Mononuclear cell (primary cell): ENCODE measurements at regions not wholly inside any gene's neighbourhood (a gene's known extent, or its start where the extent isn't known, plus 50 kb on each side); places are given as distances from the start of the nearest gene placed in this dataset.
"Not testable (repeated sequence)": the region's sequence is repeated elsewhere in the genome, so short reads cannot be mapped to it uniquely, and the experiment has no call there.

Experiments used
- H3K27me3 ChIP-seq: 2 replicates; pipeline ENCODE4 v1.6.0; 2011; ENCODE audit warnings: low read length, control low read depth; ENCODE audit not compliant: insufficient read depth
- H3K4me1 ChIP-seq: 2 replicates; pipeline ENCODE4 v1.5.1; 2011; ENCODE audit warnings: mild to moderate bottlenecking, low read length, control low read depth; ENCODE audit not compliant: insufficient read depth
- H3K4me3 ChIP-seq: 2 replicates; pipeline ENCODE4 v1.5.1; 2011; ENCODE audit warnings: mild to moderate bottlenecking, low read length, moderate library complexity
- H3K9me3 ChIP-seq: 2 replicates; pipeline ENCODE4 v1.5.1; 2011; ENCODE audit warnings: low read depth, mild to moderate bottlenecking, control low read depth, low read length

DNA sequence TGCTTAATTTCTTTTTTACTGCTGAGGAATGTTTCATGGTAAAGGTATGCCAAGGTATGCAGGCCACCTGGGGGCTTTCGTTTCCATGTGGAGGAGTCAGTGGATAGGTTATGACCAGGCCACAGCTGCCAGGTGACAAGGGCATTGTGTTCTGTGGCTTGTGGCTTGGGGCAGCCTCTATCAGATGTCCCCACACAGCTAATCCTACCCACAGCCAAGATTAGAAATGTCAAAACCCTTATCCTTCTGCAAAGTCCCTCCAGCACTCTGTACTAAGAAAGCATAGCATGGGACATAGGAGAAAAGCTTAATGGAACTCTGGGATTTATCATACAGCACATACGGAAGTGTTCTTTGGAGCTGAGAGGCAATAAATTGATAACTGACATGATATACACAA lies 171.2 kb upstream of the S1PR3 start:
- H3K4me1 ChIP-seq: no peaks in the 10 kb centered on the region
- no peaks in the 10 kb centered on the region for H3K9me3 ChIP-seq
- no peak overlapping the region for H3K4me3 ChIP-seq
- H3K27me3 ChIP-seq: peaks cover 34% of the 10 kb centered on the region

DNA sequence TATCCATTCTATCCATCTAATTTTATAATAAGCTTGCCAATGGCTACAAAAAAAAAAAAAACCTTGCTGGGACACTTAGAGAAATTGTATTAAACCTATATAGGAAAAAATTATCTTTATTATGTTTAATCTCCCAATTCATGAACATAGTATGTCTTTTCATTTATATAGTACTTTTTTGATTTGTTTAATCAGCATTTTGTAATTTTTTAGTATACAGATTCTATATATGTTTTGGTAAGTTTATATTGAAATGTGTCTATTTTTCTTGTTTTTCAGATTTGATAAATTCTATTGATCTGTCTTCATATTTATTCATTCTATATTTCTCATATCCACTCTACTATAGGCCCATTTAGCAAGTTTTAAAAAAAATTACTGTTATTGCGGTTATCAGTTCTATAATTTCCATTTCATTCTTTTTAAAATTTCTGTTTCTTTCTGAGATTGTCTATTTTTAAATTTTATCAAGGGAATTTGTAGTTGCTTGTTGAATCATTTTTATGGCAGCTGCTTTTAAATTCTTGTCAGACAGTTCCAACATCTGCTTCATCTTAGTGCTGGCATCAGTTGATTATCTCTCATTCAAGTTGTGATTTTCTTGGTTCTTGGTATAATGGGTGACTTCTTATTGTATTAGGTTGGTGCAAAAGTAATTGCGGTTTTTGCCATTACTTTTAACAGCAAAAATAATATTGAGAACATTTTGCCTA lies 170.1 kb upstream of the S1PR3 start:
- H3K27me3 ChIP-seq: peaks cover 44% of the 10 kb centered on the region

DNA sequence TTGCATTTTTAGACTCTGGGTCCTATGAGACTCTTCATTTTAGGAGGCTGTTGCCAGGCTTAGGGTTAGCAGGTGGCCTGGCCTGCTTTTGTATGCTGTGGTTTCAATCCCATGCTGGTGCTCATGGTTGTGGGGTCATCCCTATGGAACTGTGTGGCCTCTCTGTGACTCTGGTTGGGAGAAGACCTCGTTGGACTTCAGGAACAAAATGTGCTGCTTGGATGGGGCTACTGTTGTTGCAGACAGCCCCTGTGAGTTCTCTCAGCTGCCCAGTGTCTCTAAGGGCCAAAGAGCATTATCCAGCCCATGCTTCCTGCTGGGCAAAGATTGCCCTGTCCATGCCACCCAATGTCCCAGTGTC lies 169.5 kb upstream of the S1PR3 start:
- Histone ChIP-seq H3K4me1 (no peaks in the 10 kb centered on the region), H3K4me3 (no peak overlapping the region), H3K9me3 (no peaks in the 10 kb centered on the region), H3K27me3 (peaks cover 49% of the 10 kb centered on the region)

More for the DNA sequence above, 170.1 kb upstream of the S1PR3 start:
- no peak overlapping the region for H3K4me3 ChIP-seq
- no peaks in the 10 kb centered on the region for H3K9me3 ChIP-seq
- H3K4me1 ChIP-seq: no peaks in the 10 kb centered on the region

DNA sequence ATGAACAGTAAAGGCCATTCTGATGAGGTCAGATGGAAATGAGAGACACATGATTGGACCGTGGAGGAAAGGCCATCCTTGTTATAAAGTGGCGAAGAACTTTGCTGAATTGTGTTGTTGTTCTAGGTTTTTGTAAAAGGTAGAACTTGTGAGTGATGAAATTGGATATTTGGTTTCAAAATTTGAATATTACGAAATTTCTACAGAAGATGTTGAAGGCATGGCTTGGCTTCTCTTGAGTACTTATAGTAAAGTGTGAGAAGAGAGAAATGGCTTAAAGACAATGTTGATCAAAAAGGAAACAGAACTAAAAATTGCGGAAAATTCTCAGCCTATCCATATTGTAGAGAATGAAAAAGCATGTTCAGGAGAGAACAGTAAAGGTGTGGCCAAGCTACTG lies 166.6 kb upstream of the S1PR3 start:
- H3K27me3 ChIP-seq: peaks cover 66% of the 10 kb centered on the region
- no peaks in the 10 kb centered on the region for H3K9me3 ChIP-seq
- H3K4me1 ChIP-seq: no peaks in the 10 kb centered on the region
- H3K4me3 ChIP-seq: no peak overlapping the region

DNA sequence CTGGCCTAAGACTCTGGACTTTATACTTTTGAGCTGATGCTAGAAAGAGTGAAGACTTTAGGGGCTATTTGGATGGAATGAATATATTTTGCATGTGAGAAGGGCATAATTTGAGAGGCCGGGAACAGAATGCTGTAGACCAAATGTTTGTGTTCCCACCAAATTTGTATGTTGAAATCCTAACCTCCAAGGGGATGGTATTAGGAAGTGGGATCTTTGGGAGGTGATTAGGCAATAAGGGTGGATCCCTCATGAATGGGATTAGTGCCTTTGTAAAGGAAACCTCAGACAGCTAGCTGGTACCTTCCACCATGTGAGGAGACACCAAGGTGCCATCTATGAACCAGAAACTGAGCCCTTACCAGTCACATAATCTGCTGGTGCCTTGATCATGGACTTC lies 165.1 kb upstream of the S1PR3 start:
- H3K4me3 ChIP-seq: no peak overlapping the region
- no peaks in the 10 kb centered on the region for H3K9me3 ChIP-seq
- H3K27me3 ChIP-seq: peaks cover 80% of the 10 kb centered on the region
- no peaks in the 10 kb centered on the region for H3K4me1 ChIP-seq

DNA sequence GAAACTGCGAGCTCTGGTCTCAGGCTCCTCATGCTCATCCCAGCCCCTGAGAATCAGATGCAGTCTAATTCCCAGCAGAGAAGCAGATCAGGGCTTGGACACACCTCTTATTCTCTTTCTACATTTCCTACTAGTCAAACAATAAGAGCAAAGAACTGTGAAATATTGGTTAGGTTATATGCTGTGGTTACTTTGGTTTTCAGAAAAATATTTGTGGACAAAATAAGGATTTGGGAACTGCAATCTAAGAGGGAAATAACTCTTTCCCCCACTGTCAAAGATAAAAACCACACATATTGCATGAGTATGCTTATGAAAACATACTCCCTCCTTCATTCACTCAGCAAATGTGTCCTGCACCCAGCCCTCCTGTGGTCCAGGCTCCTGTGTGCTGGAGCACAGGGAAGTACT lies 164.5 kb upstream of the S1PR3 start:
- peaks cover 86% of the 10 kb centered on the region for H3K27me3 ChIP-seq
- H3K9me3 ChIP-seq: no peaks in the 10 kb centered on the region
- no peaks in the 10 kb centered on the region for H3K4me1 ChIP-seq
- H3K4me3 ChIP-seq: no peak overlapping the region

DNA sequence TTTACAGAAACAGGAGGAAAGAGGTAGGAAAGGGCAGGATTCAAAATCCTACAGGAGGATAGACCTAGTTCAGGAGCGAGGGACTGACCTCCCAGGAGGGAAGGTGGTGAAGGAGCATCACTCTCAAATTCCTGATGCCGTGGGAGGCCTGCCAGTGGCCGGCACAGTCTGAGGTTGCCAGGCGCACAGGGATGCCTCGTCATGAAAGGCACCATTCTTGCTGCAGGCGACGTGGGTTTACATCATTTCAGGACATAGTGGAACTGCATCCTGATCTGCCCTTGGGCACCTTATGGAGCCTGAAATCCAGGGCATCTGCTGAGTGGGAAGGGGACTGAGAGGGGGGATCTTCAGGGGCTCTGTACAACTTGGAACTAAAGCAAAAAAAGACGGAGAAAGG lies 163.2 kb upstream of the S1PR3 start:
- Histone ChIP-seq H3K27me3 (peaks cover 87% of the 10 kb centered on the region), H3K9me3 (no peaks in the 10 kb centered on the region), H3K4me3 (no peak overlapping the region), H3K4me1 (no peaks in the 10 kb centered on the region)

DNA sequence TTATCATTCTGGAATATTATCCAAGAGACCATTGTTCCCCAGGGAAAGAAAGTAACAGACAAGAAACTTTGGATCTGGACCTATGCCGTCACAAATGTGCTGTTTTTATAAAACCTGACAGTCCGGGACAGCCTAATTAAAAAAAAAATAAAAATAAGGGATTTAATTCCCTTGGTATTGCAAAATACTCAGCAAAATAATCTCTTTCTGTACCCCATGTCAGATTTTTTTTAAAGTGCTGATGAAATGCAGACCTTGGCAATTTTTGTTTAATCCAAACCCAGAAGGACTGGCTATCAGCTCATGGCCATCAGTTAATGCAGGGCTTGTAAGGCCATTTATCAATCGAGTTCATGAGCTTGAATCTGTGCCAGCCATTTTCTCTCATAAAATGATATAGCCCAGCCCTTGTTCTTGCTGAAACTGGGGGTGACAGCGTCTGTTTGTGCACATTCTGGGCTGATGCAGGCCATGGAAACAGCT lies 162.7 kb upstream of the S1PR3 start:
- peaks cover 89% of the 10 kb centered on the region for H3K27me3 ChIP-seq
- H3K4me3 ChIP-seq: no peak overlapping the region
- H3K4me1 ChIP-seq: no peaks in the 10 kb centered on the region
- H3K9me3 ChIP-seq: no peaks in the 10 kb centered on the region

DNA sequence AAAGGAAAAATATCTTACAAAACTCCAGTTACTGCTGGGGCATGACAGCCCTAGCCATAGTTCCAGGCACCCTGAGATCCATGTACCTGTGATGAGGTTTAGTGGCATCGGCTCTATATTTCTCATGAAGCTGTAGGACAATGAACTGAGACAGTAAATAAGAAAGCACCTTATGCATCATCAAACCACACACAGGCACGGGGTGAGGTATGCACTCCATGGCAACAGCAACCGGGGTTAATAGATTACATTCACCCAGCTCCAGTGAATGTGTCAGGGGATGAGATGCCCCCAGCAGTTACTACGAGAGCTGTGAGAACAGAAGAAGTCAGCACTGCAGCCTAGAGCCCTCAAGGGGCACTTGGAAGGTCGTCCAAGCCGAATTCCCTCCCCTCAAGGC lies 162.0 kb upstream of the S1PR3 start:
- Histone ChIP-seq H3K4me3 (no peak overlapping the region), H3K4me1 (no peaks in the 10 kb centered on the region), H3K9me3 (no peaks in the 10 kb centered on the region), H3K27me3 (peaks cover 94% of the 10 kb centered on the region)

DNA sequence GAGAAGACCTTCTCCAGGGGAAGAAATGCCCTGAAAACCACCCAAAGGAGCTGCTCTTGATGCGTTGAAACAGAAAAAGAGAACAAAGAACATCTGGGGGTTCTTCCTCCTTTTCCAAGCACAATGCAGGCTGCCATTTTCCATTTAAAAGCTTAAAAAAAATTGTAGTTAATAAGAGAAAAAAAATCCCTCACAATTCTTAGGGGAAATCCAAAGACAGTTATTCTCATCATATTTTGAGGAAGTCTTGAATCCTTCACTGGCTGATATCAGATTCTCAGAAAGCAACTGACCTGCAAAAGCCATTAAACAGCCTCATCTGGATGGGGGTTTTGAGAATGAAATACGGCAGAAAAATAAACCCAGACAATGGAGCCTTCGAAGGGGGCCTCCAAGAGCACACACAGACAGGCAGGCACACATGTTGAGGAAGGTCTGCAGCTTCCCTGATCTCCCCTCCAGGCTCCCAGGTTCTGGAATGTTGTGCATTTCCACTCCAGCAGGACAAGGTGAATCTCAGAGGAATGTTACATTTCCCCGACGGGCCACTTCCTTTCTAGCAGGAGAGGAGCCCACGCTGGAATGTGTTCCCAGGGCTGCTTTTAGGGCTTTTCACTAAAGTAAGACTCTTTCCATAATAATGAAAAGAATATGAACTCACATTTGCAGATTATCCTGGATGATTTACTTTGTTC lies 159.4 kb upstream of the S1PR3 start:
- peaks cover 14% of the 10 kb centered on the region for H3K4me1 ChIP-seq
- no peak overlapping the region for H3K4me3 ChIP-seq
- H3K9me3 ChIP-seq: no peaks in the 10 kb centered on the region
- peaks cover 91% of the 10 kb centered on the region for H3K27me3 ChIP-seq

DNA sequence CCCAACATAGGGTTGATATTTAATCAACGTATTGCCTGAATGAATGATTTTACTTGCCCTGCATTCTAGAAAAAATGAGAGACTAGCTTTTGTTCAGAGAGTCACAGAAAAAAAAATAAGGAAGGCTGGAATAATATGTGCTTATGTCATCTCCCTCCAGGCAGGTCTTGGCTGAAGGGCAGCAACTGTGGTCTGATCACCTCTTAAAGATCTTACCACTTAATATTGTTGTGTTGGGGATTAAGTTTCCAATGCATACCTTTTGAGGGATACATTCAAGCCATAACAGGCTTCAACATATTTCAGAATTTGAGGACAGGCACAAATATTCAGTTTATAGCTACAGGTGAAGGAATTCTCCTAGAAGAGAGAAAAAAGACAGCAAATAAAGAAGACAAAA lies 157.3 kb upstream of the S1PR3 start:
- Histone ChIP-seq H3K9me3 (no peaks in the 10 kb centered on the region), H3K4me1 (peaks cover 14% of the 10 kb centered on the region), H3K4me3 (no peak overlapping the region), H3K27me3 (peaks cover 88% of the 10 kb centered on the region)

DNA sequence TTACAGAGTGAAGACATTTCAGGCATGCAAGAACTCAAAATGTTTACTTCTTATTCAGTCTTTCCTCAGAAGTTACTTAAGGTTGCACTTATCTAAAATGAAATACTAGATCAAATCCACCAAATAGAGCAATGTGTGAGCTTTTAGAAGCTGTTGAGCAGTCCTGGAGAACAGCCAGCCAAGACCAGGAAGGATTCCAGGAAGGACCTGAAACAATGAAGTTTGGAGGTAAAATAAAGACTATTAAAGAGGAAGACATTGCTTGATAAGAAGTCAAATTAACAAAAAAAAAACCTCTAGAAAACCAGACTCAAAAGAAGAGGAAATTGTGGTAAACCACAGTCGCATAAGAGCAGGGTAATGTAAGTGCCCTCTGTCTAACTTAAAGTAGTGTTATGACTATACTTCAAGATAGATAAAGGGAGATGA lies 156.2 kb upstream of the S1PR3 start:
- Histone ChIP-seq H3K4me1 (peaks cover 14% of the 10 kb centered on the region), H3K27me3 (peaks cover 88% of the 10 kb centered on the region), H3K4me3 (no peak overlapping the region), H3K9me3 (no peaks in the 10 kb centered on the region)

DNA sequence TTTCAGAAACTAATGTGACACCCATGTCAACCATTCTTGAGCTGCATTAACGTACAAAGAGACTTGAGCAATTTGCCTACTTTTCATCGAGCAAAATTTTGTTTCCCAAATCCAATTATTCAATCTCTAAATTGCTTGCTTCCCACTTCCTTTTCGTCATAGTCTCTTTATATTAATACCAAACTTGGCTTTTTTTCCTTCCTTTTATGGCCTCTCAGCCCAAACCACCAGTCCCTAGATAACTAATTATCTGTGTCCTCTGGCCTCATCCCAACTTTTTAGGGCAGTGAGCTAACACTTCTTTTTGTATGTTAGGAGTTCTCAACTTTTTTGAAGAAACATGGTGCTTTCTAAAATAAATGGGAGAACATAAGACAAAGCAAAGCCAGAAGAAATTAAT lies 155.5 kb upstream of the S1PR3 start:
- no peaks in the 10 kb centered on the region for H3K9me3 ChIP-seq
- no peak overlapping the region for H3K4me3 ChIP-seq
- H3K4me1 ChIP-seq: peaks cover 14% of the 10 kb centered on the region
- peaks cover 86% of the 10 kb centered on the region for H3K27me3 ChIP-seq

DNA sequence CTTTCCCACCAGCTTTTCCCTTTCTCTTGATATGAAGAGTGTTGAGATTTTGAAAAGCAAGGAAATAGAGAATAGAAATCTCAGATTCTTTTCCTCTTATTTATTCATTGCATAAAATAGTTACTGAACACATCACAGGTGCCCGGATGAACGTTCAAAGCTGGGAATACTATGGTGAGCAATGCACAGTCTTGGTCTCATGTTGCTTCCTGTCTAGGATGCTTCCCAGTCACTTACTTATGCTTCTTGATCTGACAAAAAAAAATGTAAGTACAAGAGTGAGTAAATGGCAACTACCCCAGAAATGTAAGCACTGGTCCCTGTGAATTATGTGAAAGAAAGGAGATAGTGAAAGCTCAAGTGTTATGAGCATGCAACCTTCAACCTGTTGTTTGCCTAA lies 153.5 kb upstream of the S1PR3 start:
- H3K27me3 ChIP-seq: peaks cover 85% of the 10 kb centered on the region

DNA sequence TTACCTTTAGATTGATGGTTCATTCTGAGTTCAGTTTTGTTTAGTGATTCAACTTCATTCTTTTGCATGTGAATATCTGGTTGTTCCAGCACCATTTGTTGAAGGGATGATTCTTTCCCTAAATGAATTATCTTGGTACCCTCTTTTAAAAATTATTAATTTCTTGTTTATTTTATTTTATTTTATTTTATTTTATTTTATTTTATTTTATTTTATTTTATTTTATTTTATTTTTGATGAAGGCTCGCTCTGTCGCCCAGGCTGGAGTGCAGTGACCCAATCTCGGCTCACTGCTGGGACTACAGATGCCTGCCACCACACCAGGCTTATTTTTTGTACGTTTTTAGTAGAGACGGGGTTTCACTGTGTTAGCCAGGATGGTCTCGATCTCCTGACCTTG lies 141.4 kb upstream of the S1PR3 start:
- not testable (repeated sequence) for H3K4me3 ChIP-seq, H3K4me1 ChIP-seq
- Histone ChIP-seq H3K9me3 (peaks cover 13% of the 10 kb centered on the region), H3K27me3 (peaks cover 39% of the 10 kb centered on the region)

More for the DNA sequence above, 153.5 kb upstream of the S1PR3 start:
- H3K9me3 ChIP-seq: no peaks in the 10 kb centered on the region
- no peak overlapping the region for H3K4me3 ChIP-seq
- H3K4me1 ChIP-seq: peaks cover 14% of the 10 kb centered on the region

DNA sequence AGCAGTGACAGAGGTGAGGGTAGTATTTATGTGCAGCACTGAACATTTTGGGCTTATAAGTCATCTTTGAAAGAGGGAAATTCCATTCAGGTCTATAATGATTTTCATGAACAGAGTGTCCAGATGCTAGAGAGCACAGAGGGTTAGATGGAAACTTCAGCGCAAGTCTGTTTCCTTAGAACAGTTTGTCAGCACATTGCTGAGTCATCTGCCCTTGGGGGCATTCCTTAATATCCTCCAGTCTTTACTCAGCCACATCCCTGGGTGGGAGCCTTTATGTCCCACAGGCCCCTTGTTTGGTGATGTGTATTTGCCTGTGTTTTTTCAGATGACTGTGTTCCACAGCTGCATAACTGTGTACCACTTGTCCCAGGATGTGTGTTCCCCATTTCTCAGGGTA lies 138.5 kb upstream of the S1PR3 start:
- Histone ChIP-seq H3K4me1 (no peaks in the 10 kb centered on the region), H3K4me3 (no peak overlapping the region), H3K27me3 (peaks cover 62% of the 10 kb centered on the region), H3K9me3 (peaks cover 24% of the 10 kb centered on the region)
